GM21717 (cell line): ENCODE measurements at regions not wholly inside any gene's neighbourhood (a gene's known extent, or its start where the extent isn't known, plus 50 kb on each side); places are given as distances from the start of the nearest gene placed in this dataset.
"Not testable (repeated sequence)": the region's sequence is repeated elsewhere in the genome, so short reads cannot be mapped to it uniquely, and the experiment has no call there.

Experiments
- ATAC-seq: cut with Tn5 transposase; IDR thresholded peaks from one replicate; pipeline ENCODE4 v1.9.1; 2021; ENCODE audit warnings: mild to moderate bottlenecking, moderate library complexity; ENCODE audit not compliant: unreplicated experiment

DNA sequence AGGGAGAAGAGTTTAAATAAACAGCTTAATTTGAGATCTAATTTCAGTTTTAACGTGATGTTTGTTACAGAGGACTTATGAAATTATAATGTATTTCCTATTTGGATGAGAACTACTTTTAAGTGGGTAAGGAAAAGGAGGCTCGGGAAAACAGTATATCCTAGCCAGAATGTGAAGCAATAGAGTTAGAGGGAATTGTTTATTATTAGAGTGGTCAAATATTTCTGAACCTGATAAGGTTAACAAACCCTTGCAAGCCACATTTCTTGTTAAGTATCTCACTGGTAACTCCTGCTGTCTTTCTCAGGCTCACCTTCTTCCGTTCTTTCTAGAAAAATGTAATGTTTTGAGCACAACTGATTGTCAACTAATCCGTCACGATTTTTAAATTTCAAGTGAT lies 335.1 kb upstream of the MBL2 start:
- no peak for ATAC-seq

DNA sequence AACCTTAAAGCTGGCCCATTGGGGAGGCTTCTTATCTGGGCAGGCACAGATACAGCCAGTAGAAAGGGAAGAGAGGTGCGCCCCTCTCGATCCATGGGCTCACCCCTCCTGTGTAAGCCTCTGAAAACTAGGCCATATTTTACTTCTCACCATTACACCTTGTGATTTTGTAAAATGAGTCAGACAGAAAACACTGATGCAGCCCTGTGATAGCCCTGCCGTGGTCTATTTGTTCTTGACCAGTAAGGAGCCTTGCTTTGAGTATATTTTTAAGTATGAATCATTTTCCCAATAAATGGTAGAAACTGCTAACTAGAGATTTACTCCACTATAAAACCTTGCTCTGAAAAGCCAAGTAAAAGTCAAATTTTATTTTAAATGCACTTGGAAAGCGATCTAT lies 329.8 kb upstream of the MBL2 start:
- no peak for ATAC-seq

DNA sequence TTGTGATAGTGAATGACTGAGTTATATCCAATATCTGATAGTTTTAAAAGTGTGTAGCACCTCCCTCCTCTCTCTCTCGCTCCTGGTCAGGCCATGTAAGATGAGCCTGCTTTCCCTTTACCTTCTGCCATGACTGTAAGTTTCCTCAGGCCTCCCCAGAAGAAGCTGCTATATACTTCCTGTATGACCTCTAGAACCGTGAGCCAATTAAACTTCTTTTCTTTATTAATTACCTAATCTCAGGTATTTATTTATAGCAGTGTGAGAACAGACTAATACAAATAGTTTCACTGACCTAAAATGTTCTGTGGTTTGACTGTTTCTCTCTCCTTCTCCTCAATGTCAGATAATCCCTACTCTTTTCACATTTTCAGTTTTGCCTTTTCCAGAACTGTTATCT lies 321.3 kb upstream of the MBL2 start:
- ATAC-seq: no peak

GRCh38 chr10:53091574-53091973 lies 319.0 kb upstream of the MBL2 start:
- ATAC-seq: no peak

DNA sequence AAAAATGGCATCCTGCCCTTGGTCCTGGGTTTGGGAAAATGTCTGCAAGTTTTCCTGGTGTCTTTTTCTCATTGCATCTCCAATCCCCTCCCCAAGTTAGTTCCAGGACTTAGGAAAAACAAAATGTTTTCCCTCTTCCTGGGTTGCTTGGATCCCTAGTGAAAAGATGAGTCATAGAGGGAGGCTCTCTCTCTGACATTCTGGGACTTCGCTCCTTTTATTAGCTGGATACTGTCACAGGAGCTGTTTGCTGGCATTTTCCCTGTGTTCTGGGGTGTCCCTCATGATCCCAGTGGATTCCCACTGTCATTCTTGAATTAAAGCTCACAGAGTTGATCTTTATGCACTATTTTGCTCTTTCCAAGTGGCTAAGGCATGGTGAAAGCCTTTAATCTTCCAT lies 316.4 kb upstream of the MBL2 start:
- no peak for ATAC-seq

GRCh38 chr10:53079283-53079682 lies 306.7 kb upstream of the MBL2 start:
- ATAC-seq: no peak

DNA sequence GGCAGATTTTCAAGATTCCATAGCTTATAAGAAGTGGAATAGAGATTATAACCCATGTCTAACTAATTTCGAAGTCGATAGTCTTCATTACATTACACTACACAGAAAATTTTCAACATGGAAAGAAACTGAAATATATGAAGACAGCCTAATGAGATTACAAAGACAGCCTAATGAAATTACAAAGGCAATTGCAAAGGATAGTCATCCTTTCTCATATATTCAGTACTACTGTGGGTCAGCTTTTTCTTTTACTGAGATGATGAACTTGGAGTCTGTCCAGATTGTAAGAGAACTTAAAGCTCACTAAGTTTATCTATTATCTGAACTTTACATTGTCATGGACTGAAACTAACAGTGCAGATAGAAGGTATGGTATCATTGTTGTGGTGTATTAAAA lies 304.4 kb upstream of the MBL2 start:
- ATAC-seq: no peak

- no peak for ATAC-seq
Observed at GRCh38 chr10:53075469-53075868, 302.9 kb upstream of the MBL2 start.

- no peak for ATAC-seq
Observed at GRCh38 chr10:53072144-53072543, 299.6 kb upstream of the MBL2 start.

DNA sequence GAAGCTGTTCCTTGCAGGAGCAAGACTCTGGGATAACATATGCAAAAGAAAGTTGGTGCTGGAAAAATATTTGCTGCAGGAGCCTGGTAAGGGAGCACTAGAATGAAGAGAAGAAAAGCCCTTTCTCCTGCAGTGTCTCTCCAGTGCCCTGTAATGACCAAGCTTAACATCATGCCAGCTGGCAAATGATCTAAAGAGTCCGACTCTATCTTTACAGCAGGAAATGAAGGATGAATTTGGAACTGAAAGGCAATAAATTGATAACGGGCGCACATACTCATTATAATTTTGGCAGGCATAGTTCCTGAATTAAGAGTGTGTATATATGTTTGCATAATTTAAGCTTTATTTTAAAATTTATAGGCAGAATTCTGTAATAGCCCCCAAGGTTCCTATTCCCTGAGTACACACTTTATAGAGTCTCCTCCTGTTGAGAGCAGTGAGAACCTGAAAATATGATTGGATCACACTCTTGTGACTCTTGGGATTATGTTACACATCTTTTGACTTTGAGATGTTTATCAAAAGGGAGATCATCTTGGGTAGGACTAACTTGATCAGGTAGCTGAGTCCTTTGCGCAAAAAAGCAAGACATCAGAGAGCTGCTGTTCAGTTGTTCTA lies 299.0 kb upstream of the MBL2 start:
- ATAC-seq: no peak

- no peak for ATAC-seq
Observed at GRCh38 chr10:53069013-53069412, 296.4 kb upstream of the MBL2 start.

DNA sequence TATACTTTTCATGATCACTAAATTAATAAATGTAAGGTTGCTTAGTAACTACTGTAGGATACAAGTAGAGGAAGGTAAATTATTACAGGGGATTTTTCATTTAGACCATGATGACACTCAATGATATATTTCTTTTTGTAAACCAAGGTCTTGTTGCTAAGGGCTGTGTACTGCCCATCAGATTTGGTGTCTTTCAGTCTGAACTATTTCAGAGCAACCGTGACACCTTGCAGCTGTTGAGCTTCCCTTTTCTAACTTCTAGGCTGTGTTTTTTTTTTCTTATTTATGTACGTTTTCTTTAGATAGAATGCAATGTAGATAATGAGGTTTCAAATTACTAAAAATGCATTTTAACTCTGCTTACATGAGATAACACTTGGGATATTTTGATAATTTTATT lies 292.0 kb upstream of the MBL2 start:
- no peak for ATAC-seq

- no peak for ATAC-seq
Observed at GRCh38 chr10:53063805-53064204, 291.2 kb upstream of the MBL2 start.

GRCh38 chr10:53052521-53053164 lies 280.1 kb upstream of the MBL2 start:
- ATAC-seq: no peak

DNA sequence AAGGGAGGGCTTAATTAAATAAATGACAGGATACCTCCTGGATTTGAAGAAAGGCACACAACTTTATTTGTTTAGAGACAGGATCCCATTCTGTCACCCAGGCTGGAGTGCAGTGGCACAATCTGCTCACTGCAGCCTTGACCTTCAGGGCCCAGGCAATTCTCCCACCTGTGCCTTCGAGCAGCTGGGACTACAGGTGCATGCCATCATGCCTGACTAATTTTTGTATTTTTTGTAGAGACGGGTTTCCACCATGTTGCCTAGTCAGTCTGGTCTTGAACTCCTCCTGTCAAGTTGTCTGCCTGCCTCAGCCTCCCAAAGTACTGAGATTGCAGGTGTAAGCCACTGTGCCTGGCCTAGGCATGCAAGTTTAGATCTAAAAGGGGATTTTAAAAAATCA lies 272.7 kb upstream of the MBL2 start:
- ATAC-seq: no peak

DNA sequence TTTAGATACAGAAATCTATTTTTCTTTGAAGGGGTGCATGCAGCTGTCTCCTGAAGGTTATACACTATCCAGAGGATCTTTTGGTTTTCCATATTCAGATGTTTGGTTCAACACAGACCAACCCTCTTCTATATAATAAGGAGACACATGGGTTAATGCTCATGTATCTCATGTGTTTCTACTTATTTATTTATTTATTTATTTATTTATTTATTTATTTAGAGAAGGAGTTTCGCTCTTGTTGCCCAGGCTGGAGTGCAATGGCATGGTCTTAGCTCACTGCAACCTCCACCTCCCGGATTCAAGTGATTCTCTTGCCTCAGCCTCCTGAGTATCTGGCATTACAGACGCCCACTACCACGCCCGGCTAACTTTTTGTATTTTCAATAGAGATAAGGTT lies 263.2 kb upstream of the MBL2 start:
- not testable (repeated sequence) for ATAC-seq

DNA sequence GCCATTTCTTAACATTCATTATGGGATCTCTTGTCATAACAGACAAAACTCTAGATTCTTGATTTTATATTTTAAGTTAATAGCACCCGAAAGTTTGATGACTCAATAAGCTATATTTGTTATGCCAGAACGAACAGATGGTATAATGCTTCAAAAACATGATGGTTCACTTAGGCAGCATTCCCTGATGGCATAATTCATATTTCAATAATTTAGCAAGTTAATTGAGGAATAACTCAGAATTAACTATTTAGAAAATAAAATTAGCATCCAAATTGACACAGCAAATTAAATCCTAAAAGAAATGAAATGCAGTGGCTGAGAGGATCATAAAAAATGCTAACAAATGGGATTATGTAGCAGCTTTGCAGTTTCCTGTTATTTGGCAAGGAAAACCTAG lies 260.8 kb upstream of the MBL2 start:
- ATAC-seq: no peak

- peak; percentile 79 for ATAC-seq
Observed at GRCh38 chr10:53029872-53030849, 257.6 kb upstream of the MBL2 start.

DNA sequence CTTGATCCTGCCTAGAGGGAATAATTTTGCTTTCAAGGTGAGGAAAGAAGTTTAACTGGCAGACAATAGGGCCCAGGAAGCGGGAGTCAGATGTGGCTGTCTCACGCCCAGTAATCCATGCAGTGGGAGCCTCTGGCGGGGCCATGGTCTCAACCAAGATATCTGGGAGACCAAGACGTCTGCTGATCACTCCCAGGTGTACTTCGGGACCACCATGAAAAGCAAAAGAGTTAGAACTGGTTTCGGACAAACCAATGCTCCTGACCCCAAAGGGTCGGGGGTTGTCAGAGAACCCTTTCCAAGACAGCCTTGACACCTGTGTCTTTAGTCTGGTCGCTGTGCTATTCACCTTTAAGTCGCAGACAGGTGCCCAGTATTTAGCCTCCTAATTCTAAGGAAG lies 256.9 kb upstream of the MBL2 start:
- no peak for ATAC-seq

DNA sequence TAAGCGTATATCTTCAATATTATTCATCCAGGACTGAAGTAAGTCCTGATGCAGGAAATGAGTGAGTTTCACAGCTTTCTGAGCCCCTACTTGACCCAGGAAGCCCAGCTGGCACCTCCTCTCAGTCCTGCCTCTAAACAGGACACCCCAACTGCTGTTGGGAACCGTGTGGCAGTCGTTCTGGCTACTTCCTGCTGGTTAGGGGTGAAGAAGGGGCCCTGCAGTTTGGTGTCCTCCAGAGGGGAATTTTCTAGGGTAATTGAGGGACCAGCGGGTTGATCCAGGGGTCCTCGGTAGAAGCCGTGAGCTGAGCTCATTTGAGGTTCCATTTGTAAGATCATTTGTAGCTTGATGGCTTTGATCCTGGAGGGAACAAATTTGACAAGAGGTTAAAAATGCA lies 253.2 kb upstream of the MBL2 start:
- not testable (repeated sequence) for ATAC-seq

GRCh38 chr10:53025172-53025711 lies 252.7 kb upstream of the MBL2 start:
- no peak for ATAC-seq

GRCh38 chr10:53023411-53023810 lies 250.8 kb upstream of the MBL2 start:
- ATAC-seq: no peak
